Fibroblast of mammary gland (primary cell): ENCODE measurements at regions not wholly inside any gene's neighbourhood (a gene's known extent, or its start where the extent isn't known, plus 50 kb on each side); places are given as distances from the start of the nearest gene placed in this dataset.

Experiments used
- DNase-seq: peaks from one replicate; pipeline ENCODE4 v3.0.0-alpha.2; 2010; ENCODE audit warnings: low read depth
- H3K4me3 ChIP-seq: 2 replicates; pipeline ENCODE4 v1.5.1; 2011; ENCODE audit warnings: low read depth, mild to moderate bottlenecking, low read length, moderate library complexity; ENCODE audit not compliant: control insufficient read depth
- CTCF ChIP-seq: conservative IDR thresholded peaks from 2 replicates; pipeline ENCODE4 v1.5.1; 2011; ENCODE audit warnings: low read depth, low read length, inconsistent platforms; ENCODE audit not compliant: control insufficient read depth, insufficient read depth

DNA sequence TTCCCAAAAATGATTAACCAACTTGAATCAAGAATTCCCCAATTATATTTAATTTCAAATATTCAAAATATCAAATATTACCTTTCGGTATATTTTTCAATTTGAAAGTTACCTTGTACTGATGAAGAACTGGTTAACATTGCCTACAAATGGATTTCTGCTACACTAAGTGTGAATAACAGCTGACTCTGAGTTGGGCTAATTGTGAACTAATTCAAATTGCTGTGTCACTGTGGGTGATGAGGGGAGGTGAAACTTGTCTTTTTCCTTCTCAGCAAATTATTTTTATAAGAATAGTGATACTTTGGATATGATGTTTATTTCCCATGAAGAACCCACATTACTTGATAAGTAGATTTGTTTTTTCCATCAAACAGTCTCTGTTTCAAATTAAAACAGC is 103.4 kb upstream of the RPS23 start:
- DNase-seq, result no peak
- TF ChIP-seq CTCF, result no peak
- H3K4me3 ChIP-seq, result no peak overlapping the region

- no peak for TF ChIP-seq CTCF
- DNase-seq, result no peak
Measured at GRCh38 chr5:82376307-82376706, 98.2 kb upstream of the RPS23 start.

GRCh38 chr5:82375488-82376244 is 97.5 kb upstream of the RPS23 start:
- no peak overlapping the region for H3K4me3 ChIP-seq
- no peak for DNase-seq
- no peak for TF ChIP-seq CTCF

More at GRCh38 chr5:82376307-82376706, 98.2 kb upstream of the RPS23 start:
- no peak overlapping the region for H3K4me3 ChIP-seq

DNA sequence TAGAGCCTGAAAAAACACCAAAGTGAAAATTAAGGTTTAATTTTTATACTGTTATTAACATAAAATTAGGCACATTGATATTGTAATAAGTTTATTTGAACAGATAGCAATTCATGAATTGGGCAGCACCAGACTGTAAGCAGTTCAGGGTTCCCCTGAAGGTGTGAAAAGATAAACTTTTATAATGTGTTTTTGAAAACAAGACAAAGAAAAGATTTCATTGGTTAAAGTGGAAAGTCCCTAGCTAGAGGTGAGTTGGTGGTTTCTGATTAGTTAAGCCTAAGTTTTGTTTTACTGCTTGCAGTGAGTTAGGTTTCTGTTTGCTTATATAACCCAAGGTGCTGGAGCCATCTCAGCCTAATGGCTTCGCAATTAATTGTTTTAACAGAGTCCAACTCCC is 96.5 kb upstream of the RPS23 start:
- H3K4me3 ChIP-seq, result no peak overlapping the region
- TF ChIP-seq CTCF, result no peak
- no peak for DNase-seq

- TF ChIP-seq CTCF, result no peak
Measured at GRCh38 chr5:82367930-82368329, 89.8 kb upstream of the RPS23 start.

GRCh38 chr5:82365744-82366228 is 87.6 kb upstream of the RPS23 start:
- TF ChIP-seq CTCF, result no peak
- peak; percentile 85 for DNase-seq
- H3K4me3 ChIP-seq, result no peak overlapping the region

More at GRCh38 chr5:82367930-82368329, 89.8 kb upstream of the RPS23 start:
- no peak for DNase-seq
- no peak overlapping the region for H3K4me3 ChIP-seq
